ENCODE measurements at regions not wholly inside any gene's neighbourhood (a gene's known extent, or its start where the extent isn't known, plus 50 kb on each side); places are given as distances from the start of the nearest gene placed in this dataset.

- no peak overlapping the region for H3K27ac ChIP-seq
- no peaks in the 10 kb centered on the region for H3K9me3 ChIP-seq
- DNase-seq: no peak
- no peaks in the 10 kb centered on the region for H3K4me1 ChIP-seq
- intact Hi-C loops (cut with DNase I; ENCODE audit: low total_unique reads): no loop called here
- no peak overlapping the region for H3K4me3 ChIP-seq
- H3K36me3 ChIP-seq: no peaks in the 10 kb centered on the region
- TF ChIP-seq POLR2A (IDR thresholded peaks at IDR 0.05) (no peak), CTCF (IDR thresholded peaks at IDR 0.05) (no peak)
- no peaks in the 10 kb centered on the region for H3K27me3 ChIP-seq
Measured at GRCh38 chr2:33900610-33901009, 301.5 kb upstream of the FAM98A start.

- no peak for DNase-seq
- Histone ChIP-seq H3K4me1 (no peaks in the 10 kb centered on the region), H3K27ac (no peak overlapping the region), H3K36me3 (no peaks in the 10 kb centered on the region), H3K9me3 (no peaks in the 10 kb centered on the region), H3K27me3 (no peaks in the 10 kb centered on the region), H3K4me3 (no peak overlapping the region)
- TF ChIP-seq CTCF (IDR thresholded peaks at IDR 0.05) (no peak), POLR2A (IDR thresholded peaks at IDR 0.05) (no peak)
- intact Hi-C loops (cut with DNase I; ENCODE audit: low total_unique reads): no loop called here
Measured at GRCh38 chr2:33897741-33898140, 298.6 kb upstream of the FAM98A start.

GRCh38 chr2:33893824-33894223 is 294.7 kb upstream of the FAM98A start:
- Histone ChIP-seq H3K27ac (no peak overlapping the region), H3K4me3 (no peak overlapping the region), H3K4me1 (no peaks in the 10 kb centered on the region), H3K9me3 (no peaks in the 10 kb centered on the region), H3K27me3 (no peaks in the 10 kb centered on the region), H3K36me3 (no peaks in the 10 kb centered on the region)
- DNase-seq: no peak
- intact Hi-C loops (cut with DNase I; ENCODE audit: low total_unique reads): no loop called here
- TF ChIP-seq CTCF (IDR thresholded peaks at IDR 0.05) (no peak), POLR2A (IDR thresholded peaks at IDR 0.05) (no peak)

GRCh38 chr2:33891616-33892015 is 292.5 kb upstream of the FAM98A start:
- intact Hi-C loops (cut with DNase I; ENCODE audit: low total_unique reads): no loop called here
- no peak for TF ChIP-seq POLR2A (IDR thresholded peaks at IDR 0.05)
- no peak for TF ChIP-seq CTCF (IDR thresholded peaks at IDR 0.05)
- Histone ChIP-seq H3K4me1 (no peaks in the 10 kb centered on the region), H3K36me3 (no peaks in the 10 kb centered on the region), H3K4me3 (no peak overlapping the region), H3K27me3 (no peaks in the 10 kb centered on the region), H3K27ac (no peak overlapping the region), H3K9me3 (no peaks in the 10 kb centered on the region)
- DNase-seq: no peak

- H3K36me3 ChIP-seq: no peaks in the 10 kb centered on the region
- no peaks in the 10 kb centered on the region for H3K9me3 ChIP-seq
- DNase-seq: no peak
- intact Hi-C loops (cut with DNase I; ENCODE audit: low total_unique reads): no loop called here
- no peaks in the 10 kb centered on the region for H3K4me1 ChIP-seq
- no peak overlapping the region for H3K27ac ChIP-seq
- no peaks in the 10 kb centered on the region for H3K27me3 ChIP-seq
- no peak overlapping the region for H3K4me3 ChIP-seq
- no peak for TF ChIP-seq POLR2A (IDR thresholded peaks at IDR 0.05)
- no peak for TF ChIP-seq CTCF (IDR thresholded peaks at IDR 0.05)
Measured at GRCh38 chr2:33890686-33891085, 291.6 kb upstream of the FAM98A start.

All from uterus (tissue), 3 donors.